ENCODE measurements at regions not wholly inside any gene's neighbourhood (a gene's known extent, or its start where the extent isn't known, plus 50 kb on each side); places are given as distances from the start of the nearest gene placed in this dataset.
"Not testable (repeated sequence)": the region's sequence is repeated elsewhere in the genome, so short reads cannot be mapped to it uniquely, and the experiment has no call there.

GRCh38 chr9:26220367-26220766 lies 542.1 kb upstream of the TUSC1 start:
- no peak for TF ChIP-seq CTCF (conservative IDR thresholded peaks at IDR 0.05)
- Mint-ChIP-seq H3K36me3 (ENCODE audit: low read depth) (peaks cover 2% of the 10 kb centered on the region), H3K27ac (ENCODE audit: unreplicated experiment) (no peak overlapping the region), H3K27me3 (ENCODE audit: low read depth) (no peaks in the 10 kb centered on the region), H3K4me3 (no peak overlapping the region), H3K9me3 (peaks cover 2% of the 10 kb centered on the region), H3K4me1 (no peaks in the 10 kb centered on the region)
- no peak for DNase-seq (ENCODE audit: low read depth, low spot score)

GRCh38 chr9:26219961-26220360 lies 541.7 kb upstream of the TUSC1 start:
- no peak for DNase-seq (ENCODE audit: low read depth, low spot score)
- Mint-ChIP-seq H3K4me1 (no peaks in the 10 kb centered on the region), H3K36me3 (ENCODE audit: low read depth) (peaks cover 2% of the 10 kb centered on the region), H3K27ac (ENCODE audit: unreplicated experiment) (no peak overlapping the region), H3K27me3 (ENCODE audit: low read depth) (no peaks in the 10 kb centered on the region), H3K9me3 (peaks cover 2% of the 10 kb centered on the region), H3K4me3 (no peak overlapping the region)
- TF ChIP-seq CTCF (conservative IDR thresholded peaks at IDR 0.05): no peak

- DNase-seq (ENCODE audit: low read depth, low spot score): no peak
- no peak for TF ChIP-seq CTCF (conservative IDR thresholded peaks at IDR 0.05)
- Mint-ChIP-seq H3K4me1 (no peaks in the 10 kb centered on the region), H3K9me3 (peaks cover 2% of the 10 kb centered on the region), H3K27ac (ENCODE audit: unreplicated experiment) (no peak overlapping the region), H3K4me3 (no peak overlapping the region), H3K27me3 (ENCODE audit: low read depth) (no peaks in the 10 kb centered on the region), H3K36me3 (ENCODE audit: low read depth) (peaks cover 2% of the 10 kb centered on the region)
Observed at GRCh38 chr9:26216702-26217101, 538.5 kb upstream of the TUSC1 start.

GRCh38 chr9:26214713-26215444 lies 536.6 kb upstream of the TUSC1 start:
- peaks cover 10% of the 10 kb centered on the region for H3K4me1 Mint-ChIP-seq
- H3K36me3 Mint-ChIP-seq (ENCODE audit: low read depth); H3K27me3 Mint-ChIP-seq (ENCODE audit: low read depth); DNase-seq (ENCODE audit: low read depth, low spot score); H3K4me3 Mint-ChIP-seq; H3K9me3 Mint-ChIP-seq; H3K27ac Mint-ChIP-seq (ENCODE audit: unreplicated experiment): not testable (repeated sequence)

- no peaks in the 10 kb centered on the region for H3K36me3 Mint-ChIP-seq (ENCODE audit: low read depth)
- no peak overlapping the region for H3K27ac Mint-ChIP-seq (ENCODE audit: unreplicated experiment)
- no peak for TF ChIP-seq CTCF (conservative IDR thresholded peaks at IDR 0.05)
- H3K4me1 Mint-ChIP-seq: peaks cover 16% of the 10 kb centered on the region
- no peak overlapping the region for H3K4me3 Mint-ChIP-seq
- no peaks in the 10 kb centered on the region for H3K9me3 Mint-ChIP-seq
- no peaks in the 10 kb centered on the region for H3K27me3 Mint-ChIP-seq (ENCODE audit: low read depth)
- DNase-seq (ENCODE audit: low read depth, low spot score): no peak
Observed at GRCh38 chr9:26210338-26210851, 532.2 kb upstream of the TUSC1 start.

- peaks cover 9% of the 10 kb centered on the region for H3K4me1 Mint-ChIP-seq
- no peak overlapping the region for H3K4me3 Mint-ChIP-seq
Observed at GRCh38 chr9:26205261-26205660, 527.0 kb upstream of the TUSC1 start.

More at GRCh38 chr9:26205261-26205660, 527.0 kb upstream of the TUSC1 start:
- Mint-ChIP-seq H3K9me3 (no peaks in the 10 kb centered on the region), H3K27me3 (ENCODE audit: low read depth) (no peaks in the 10 kb centered on the region), H3K27ac (ENCODE audit: unreplicated experiment) (no peak overlapping the region), H3K36me3 (ENCODE audit: low read depth) (no peaks in the 10 kb centered on the region)
- no peak for TF ChIP-seq CTCF (conservative IDR thresholded peaks at IDR 0.05)
- no peak for DNase-seq (ENCODE audit: low read depth, low spot score)
